ENCODE measurements at regions not wholly inside any gene's neighbourhood (a gene's known extent, or its start where the extent isn't known, plus 50 kb on each side); places are given as distances from the start of the nearest gene placed in this dataset.

DNA sequence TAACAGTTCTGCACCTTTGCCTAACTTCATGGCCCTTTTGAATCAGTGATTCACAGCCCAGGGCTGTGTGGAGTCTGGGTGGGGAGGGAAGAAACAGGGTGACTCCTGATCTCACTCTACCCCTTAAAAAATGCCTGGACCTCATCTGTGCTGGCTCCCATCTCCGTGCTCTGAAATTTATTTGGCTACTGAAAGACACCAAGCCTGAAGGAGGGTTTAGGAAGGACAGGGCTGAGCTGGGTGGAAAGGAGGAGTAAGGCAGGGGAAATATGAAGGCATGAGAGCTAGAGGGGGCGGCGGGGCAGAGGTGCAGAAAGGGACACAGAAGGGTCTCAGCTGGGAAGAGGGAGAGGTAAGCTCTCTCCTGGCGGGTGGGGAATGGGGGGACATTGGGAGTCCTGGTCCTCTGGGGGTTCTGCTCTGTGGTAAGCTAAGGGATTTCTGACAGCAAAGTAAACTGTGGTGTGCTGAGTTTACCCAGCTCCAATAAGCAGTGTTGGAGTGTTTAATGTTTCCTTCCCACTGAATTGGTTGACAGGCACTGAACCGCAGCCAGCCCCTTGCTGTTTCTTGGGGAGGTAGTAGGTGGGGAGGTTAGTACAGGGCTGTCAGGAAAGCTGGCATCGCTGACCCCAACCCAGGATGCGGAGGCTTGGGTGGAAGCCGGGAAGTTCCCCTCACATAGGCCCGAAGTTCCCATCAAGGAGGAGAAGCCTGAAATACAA is 71.1 kb downstream of the RPUSD4 start:
- TF ChIP-seq, protein P1, sequence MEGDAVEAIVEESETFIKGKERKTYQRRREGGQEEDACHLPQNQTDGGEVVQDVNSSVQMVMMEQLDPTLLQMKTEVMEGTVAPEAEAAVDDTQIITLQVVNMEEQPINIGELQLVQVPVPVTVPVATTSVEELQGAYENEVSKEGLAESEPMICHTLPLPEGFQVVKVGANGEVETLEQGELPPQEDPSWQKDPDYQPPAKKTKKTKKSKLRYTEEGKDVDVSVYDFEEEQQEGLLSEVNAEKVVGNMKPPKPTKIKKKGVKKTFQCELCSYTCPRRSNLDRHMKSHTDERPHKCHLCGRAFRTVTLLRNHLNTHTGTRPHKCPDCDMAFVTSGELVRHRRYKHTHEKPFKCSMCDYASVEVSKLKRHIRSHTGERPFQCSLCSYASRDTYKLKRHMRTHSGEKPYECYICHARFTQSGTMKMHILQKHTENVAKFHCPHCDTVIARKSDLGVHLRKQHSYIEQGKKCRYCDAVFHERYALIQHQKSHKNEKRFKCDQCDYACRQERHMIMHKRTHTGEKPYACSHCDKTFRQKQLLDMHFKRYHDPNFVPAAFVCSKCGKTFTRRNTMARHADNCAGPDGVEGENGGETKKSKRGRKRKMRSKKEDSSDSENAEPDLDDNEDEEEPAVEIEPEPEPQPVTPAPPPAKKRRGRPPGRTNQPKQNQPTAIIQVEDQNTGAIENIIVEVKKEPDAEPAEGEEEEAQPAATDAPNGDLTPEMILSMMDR (IDR thresholded peaks at IDR 0.05) = no peak
- ATAC-seq (ENCODE audit: low FRiP score) (peak; percentile 38), DNase-seq (ENCODE audit: low spot score) (no peak)

DNA sequence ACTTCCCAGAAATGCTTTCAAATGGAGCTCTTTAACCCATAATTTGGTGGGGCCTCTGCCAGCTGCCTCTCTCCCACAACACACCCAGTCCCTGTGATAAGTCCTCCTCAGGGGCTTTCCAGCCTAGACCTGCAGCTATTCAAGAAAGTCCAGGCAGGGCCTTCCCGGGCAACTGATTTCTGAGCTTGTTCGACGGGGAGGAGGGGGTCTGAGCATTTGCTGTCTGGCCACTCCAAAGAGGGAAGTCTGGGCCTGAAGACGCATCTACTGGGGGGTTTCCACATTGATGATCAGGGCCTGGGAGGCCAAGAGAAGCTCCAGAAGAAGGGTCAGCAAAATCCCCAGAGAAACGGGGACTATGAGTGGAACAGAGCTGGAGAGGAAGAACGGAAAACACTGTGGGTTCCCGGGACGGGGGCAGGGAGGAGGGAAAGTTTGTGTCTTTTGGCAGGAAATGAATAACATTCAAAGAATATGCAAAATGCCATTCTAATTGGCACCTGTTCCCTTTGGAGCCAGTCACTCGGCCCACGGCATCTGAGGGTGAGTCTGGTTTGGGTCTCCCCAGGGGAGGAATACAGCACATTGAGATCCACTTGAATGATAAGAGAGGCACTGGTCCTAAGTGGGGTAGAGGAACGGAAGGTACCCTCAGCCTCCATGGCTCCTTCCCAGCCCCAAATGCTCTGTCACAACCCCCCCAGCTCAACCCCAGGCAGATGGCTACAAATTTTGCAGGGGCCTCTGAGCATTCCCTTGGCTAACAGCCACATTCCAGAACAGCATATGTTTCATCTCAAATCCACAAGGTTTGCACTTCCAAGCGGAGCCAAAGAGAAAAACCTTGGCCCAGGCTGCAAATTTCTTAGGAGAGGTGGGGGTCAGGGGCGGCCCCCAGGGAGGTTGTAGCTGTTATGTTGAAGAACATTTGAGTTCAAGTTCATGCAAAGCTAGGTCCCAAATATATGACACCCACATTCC is 72.0 kb downstream of the RPUSD4 start:
- ATAC-seq (ENCODE audit: low FRiP score) (peak; percentile 51), DNase-seq (ENCODE audit: low spot score) (no peak)
- TF ChIP-seq, protein P1 (IDR thresholded peaks at IDR 0.05) = no peak

DNA sequence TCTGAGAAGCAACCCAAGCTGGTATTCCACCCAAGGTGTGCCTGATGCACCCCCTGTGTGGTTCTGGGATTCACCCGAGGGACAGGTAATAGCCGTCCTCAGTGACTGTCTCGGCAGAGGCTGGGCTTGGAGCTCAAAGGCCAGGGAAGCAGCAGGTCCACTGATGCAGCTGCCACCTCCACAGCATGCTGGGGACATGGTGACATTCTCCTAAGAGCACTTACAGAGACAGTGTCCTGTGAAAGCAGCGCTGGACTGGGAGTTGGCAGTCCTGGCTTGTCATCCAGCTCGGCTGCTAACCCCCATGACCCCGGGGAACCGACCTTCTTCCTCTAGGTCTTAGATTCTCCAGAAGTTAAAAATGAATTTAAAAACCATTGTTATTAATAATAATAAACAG is 72.8 kb downstream of the RPUSD4 start:
- TF ChIP-seq, protein P1 (IDR thresholded peaks at IDR 0.05) = no peak
- ATAC-seq (ENCODE audit: low FRiP score) (no peak), DNase-seq (ENCODE audit: low spot score) (no peak)

DNA sequence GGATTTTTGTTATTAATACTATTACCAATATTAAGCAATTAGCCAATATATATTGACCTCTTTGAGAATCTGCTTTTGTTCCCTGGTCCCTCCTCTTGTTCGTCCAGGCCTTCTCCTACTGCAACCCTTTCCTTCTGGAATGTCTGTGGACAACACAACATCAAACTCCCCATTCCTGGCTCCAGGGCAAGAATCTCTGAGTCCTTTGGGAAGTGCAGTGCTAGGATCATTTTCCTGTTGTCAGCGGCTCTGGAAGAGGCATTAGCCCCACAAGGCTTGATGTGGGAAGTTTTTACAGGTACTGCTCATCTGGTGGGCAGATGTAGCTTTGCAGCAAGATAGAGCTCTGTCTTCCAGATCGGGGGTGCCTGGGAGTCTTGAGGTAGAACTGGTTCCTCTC is 74.3 kb downstream of the RPUSD4 start:
- TF ChIP-seq, protein P1 (IDR thresholded peaks at IDR 0.05) = no peak
- DNase-seq (ENCODE audit: low spot score) (no peak), ATAC-seq (ENCODE audit: low FRiP score) (no peak)

DNA sequence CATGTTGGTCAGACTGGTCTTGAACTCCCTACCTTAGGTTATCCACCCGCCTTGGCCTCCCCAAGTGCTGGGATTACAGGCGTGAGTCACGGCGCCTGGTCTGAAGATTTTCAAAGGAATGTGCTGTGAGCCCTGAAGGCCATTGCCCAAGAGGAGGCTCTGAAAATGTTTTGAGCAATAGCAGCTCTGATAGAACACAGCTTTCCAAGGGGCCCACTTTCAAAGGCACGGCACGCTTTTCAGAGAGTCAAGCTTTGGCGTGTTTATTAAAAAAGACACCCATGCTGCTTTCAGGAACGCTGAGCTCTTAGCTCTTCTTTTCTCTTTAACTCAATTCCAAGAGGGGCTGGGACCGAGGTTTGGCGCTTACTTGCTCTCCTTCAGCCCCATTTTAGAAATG is 73.8 kb upstream of the CDON start:
- ATAC-seq (ENCODE audit: low FRiP score) (peak; percentile 36), DNase-seq (ENCODE audit: low spot score) (no peak)
- TF ChIP-seq, protein P1 (IDR thresholded peaks at IDR 0.05) = no peak

DNA sequence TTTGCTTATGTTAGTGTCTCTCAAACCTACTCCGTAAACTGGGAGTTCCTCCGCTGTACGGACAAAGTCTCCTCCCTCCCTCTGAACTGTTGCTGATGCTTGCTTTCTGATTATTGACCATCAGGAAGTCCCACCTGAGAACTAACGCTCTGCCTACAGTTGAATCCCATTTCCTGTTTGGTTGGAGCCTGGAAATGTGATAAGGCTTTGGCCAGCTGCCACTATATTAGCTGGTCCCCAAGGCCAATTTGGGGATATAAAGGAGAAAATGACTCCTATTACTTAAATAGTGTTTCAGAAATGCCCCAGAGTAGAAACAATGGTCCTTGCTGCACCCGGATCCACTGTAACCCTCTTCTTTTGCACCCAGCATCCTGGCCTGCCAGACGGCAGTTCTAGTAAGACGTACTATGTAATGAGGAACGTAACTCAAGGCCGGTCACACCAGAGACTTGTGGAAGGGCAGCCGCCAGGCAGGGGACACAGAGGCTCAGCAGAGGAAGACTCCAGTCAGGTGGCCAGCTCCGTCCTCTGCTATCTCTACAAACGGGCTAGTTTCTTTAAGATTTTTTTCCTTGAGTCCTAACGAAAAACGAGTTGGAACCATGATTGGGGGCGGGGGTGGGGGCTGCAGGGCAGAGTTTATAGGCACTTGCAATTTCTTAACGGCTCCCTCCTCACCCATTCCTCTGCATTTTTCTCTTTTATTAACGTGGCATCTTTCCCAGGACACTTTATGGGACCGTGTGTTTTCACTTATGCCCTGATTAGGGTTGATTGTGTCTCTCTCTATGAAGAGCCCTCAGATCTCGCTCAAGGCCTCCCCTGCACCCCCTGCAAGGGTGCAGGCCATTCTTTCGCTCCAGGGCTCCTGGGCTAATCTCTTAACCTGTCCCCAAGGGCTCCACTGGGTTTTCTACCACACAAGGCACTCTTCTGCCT is 72.8 kb upstream of the CDON start:
- ATAC-seq (ENCODE audit: low FRiP score) (no peak), DNase-seq (ENCODE audit: low spot score) (no peak)
- TF ChIP-seq, protein P1 (IDR thresholded peaks at IDR 0.05) = no peak
